HL-60 (cell line): ENCODE measurements at regions not wholly inside any gene's neighbourhood (a gene's known extent, or its start where the extent isn't known, plus 50 kb on each side); places are given as distances from the start of the nearest gene placed in this dataset.

ENCODE experiments used
- DNase-seq, 2 experiments: peaks; one replicate each; pipeline ENCODE4 v3.0.0-alpha.2; 2010 to 2020; ENCODE audit warnings: low read depth in 1 of 2, low spot score in 1 of 2
- H3K27ac ChIP-seq: fragments of 250-450 bp; sonication (Bioruptor Pico); replicated peaks from 2 replicates; pipeline ENCODE4 v1.5.1; 2020; ENCODE audit warnings: mild to moderate bottlenecking, moderate library complexity
- H3K27me3 ChIP-seq: fragments of 250-450 bp; sonication (Bioruptor Pico); 2 replicates; pipeline ENCODE4 v1.5.1; 2021; ENCODE audit warnings: mild to moderate bottlenecking, moderate library complexity; ENCODE audit not compliant: insufficient read depth, poor library complexity, severe bottlenecking
- H3K4me3 ChIP-seq: replicated peaks from 2 replicates; pipeline ENCODE4 v1.5.1; 2011; ENCODE audit warnings: mild to moderate bottlenecking, control low read depth, low read length; ENCODE audit not compliant: insufficient read depth
- CTCF ChIP-seq: IDR thresholded peaks from one replicate; pipeline ENCODE4 v1.5.1; 2011; ENCODE audit warnings: low read length, control low read depth, inconsistent platforms; ENCODE audit not compliant: insufficient read depth
- GABPA ChIP-seq: IDR thresholded peaks from 2 replicates; pipeline ENCODE4 v1.6.1; 2012; ENCODE audit warnings: low read depth
- POLR2AphosphoS5 ChIP-seq: IDR thresholded peaks from 2 replicates; pipeline ENCODE4 v1.6.1; 2012; ENCODE audit warnings: low read depth
- SPI1 ChIP-seq: IDR thresholded peaks from 2 replicates; pipeline ENCODE4 v1.6.1; 2012; ENCODE audit warnings: low read depth, mild to moderate bottlenecking, borderline replicate concordance
- TF ChIP-seq, protein P1 (sequence below): IDR thresholded peaks from 2 replicates; pipeline ENCODE4 v1.6.1; 2012; ENCODE audit warnings: low read depth; ENCODE audit not compliant: insufficient replicate concordance

DNA sequence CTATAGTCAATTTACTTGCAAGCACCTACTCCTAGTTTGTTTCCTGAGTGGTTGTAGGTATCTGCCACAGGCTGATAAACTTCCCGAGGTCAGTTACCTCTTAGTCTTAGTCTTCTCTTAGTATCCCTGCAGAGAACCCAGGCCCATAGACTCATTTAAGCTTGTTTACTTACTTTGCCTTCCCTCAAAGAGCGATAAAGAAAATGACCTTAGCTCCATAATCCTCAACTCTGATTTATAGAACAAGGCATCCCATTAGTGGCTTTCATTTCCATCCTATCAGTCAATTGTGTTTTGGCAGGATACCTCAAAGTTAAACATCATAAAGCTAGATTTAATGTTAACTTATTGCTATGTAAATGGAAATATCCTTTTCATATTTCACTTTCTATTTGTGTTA is 119.7 kb downstream of the UCHL5 start:
- no peak for DNase-seq
- Histone ChIP-seq H3K4me3 (no peak overlapping the region), H3K27ac (no peak overlapping the region), H3K27me3 (no peaks in the 10 kb centered on the region)
- no peak for TF ChIP-seq CTCF
- TF ChIP-seq GABPA: no peak
- no peak for TF ChIP-seq POLR2AphosphoS5
- TF ChIP-seq, protein P1, sequence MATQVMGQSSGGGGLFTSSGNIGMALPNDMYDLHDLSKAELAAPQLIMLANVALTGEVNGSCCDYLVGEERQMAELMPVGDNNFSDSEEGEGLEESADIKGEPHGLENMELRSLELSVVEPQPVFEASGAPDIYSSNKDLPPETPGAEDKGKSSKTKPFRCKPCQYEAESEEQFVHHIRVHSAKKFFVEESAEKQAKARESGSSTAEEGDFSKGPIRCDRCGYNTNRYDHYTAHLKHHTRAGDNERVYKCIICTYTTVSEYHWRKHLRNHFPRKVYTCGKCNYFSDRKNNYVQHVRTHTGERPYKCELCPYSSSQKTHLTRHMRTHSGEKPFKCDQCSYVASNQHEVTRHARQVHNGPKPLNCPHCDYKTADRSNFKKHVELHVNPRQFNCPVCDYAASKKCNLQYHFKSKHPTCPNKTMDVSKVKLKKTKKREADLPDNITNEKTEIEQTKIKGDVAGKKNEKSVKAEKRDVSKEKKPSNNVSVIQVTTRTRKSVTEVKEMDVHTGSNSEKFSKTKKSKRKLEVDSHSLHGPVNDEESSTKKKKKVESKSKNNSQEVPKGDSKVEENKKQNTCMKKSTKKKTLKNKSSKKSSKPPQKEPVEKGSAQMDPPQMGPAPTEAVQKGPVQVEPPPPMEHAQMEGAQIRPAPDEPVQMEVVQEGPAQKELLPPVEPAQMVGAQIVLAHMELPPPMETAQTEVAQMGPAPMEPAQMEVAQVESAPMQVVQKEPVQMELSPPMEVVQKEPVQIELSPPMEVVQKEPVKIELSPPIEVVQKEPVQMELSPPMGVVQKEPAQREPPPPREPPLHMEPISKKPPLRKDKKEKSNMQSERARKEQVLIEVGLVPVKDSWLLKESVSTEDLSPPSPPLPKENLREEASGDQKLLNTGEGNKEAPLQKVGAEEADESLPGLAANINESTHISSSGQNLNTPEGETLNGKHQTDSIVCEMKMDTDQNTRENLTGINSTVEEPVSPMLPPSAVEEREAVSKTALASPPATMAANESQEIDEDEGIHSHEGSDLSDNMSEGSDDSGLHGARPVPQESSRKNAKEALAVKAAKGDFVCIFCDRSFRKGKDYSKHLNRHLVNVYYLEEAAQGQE: no peak
- no peak for TF ChIP-seq SPI1

DNA sequence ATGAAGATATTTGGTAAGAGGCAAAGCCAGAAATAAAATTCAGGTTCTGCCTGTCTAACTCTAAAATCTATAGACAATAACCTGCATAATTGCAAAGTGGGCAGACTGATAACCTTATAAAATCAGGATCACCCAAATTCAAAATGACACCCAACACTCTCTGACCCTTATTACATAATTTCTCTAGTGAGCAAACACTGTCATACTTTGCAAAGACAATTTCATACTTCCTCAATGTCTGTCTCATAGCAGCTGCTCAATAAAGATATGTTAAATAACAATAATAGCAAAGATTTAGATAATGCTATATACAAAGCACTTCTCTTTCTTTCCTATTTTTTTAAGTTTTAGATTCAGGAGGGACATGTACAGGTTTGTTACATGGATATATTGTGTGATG is 118.5 kb downstream of the UCHL5 start:
- TF ChIP-seq CTCF (no peak), GABPA (no peak), POLR2AphosphoS5 (no peak), SPI1 (no peak)
- TF ChIP-seq, protein P1: no peak
- no peak for DNase-seq
- H3K4me3 ChIP-seq: no peak overlapping the region
- H3K27me3 ChIP-seq: no peaks in the 10 kb centered on the region
- H3K27ac ChIP-seq: no peak overlapping the region

GRCh38 chr1:192941722-192942411 is 117.3 kb downstream of the UCHL5 start:
- DNase-seq: no peak
- H3K27me3 ChIP-seq: no peaks in the 10 kb centered on the region
- H3K4me3 ChIP-seq: no peak overlapping the region
- peak; percentile 32; the same call in 1 of the 2 replicates for TF ChIP-seq SPI1
- no peak for TF ChIP-seq GABPA
- H3K27ac ChIP-seq: no peak overlapping the region

GRCh38 chr1:192943108-192943507 is 116.1 kb downstream of the UCHL5 start:
- H3K27me3 ChIP-seq: no peaks in the 10 kb centered on the region
- H3K4me3 ChIP-seq: no peak overlapping the region
- H3K27ac ChIP-seq: no peak overlapping the region
- TF ChIP-seq SPI1 (no peak), GABPA (no peak), CTCF (no peak), POLR2AphosphoS5 (no peak)
- TF ChIP-seq, protein P1: no peak
- no peak for DNase-seq
